ENCODE measurements at regions not wholly inside any gene's neighbourhood (a gene's known extent, or its start where the extent isn't known, plus 50 kb on each side); places are given as distances from the start of the nearest gene placed in this dataset.
"Not testable (repeated sequence)": the region's sequence is repeated elsewhere in the genome, so short reads cannot be mapped to it uniquely, and the experiment has no call there.

DNA sequence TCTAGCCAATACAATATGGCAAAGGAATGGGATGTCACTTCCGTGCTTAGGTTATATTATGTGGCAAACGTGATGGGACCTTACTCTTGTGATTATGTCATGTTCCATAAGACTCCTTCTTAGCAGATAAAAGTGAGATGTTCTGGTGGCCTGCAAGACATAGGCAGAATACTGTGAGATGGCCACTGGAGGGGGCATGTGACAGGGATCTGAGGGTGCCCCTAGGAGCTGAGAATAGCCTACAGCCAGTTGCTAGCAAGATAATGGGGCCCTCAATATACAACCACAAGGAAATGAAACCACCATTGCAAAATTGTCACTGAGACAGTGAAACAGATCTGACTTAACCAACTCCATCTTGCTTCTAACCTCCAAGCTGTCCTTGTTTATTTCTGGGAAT lies 151.4 kb upstream of the SSTR1 start:
- DNase-seq (ENCODE audit: low read depth in 3 of 3): no peak

GRCh38 chr14:38062223-38062622 lies 145.5 kb upstream of the SSTR1 start:
- DNase-seq (ENCODE audit: low read depth in 3 of 3): not testable (repeated sequence)

- DNase-seq (ENCODE audit: low read depth in 3 of 3): no peak
These were observed 143.9 kb upstream of the SSTR1 start for GRCh38 chr14:38063711-38064320.

GRCh38 chr14:38065106-38065762 lies 142.5 kb upstream of the SSTR1 start:
- DNase-seq (ENCODE audit: low read depth in 3 of 3): peak in 2 of 3 experiments; percentile 19 to 28

GRCh38 chr14:38070061-38070588 lies 137.6 kb upstream of the SSTR1 start:
- no peak for DNase-seq (ENCODE audit: low read depth in 3 of 3)

DNA sequence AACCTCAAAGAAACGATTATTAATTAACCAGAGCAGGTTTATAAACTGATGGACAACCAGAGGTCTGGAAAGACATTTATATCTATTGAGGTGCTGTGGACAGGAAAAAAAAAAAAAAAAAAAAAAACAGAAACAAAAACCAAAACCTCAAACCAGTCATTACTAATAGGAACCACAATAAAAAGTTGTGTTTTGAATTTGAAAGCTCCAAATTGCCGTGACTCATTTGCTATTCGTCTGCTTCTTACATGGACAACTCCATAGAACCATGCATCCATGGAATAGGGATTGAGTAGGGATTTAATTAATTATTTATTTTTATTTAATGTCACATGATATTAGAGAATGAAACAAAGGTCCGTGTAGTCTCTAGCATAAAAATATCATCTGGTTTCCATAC lies 134.1 kb upstream of the SSTR1 start:
- DNase-seq (ENCODE audit: low read depth in 3 of 3): no peak

DNA sequence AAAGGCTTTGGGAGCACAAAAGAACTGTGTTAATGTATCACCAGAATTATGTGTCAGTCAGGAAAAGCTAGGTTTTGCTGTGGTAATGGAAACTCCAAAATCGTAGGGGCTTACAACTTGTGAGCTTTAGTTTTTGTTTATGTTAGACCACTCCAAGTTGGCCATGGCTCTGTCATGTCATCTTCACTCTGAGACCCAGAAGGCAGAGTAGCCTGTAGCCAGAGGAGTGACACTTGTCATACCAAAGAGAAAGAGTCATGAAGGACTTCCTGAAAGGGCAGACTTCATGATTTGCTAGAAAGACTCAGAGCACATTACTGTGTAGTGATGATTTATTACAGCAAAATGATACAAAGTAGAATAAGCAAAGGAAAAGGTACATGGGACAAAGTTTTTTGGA lies 133.6 kb upstream of the SSTR1 start:
- DNase-seq (ENCODE audit: low read depth in 3 of 3): no peak

GRCh38 chr14:38074754-38075153 lies 132.9 kb upstream of the SSTR1 start:
- no peak for DNase-seq (ENCODE audit: low read depth in 3 of 3)

GRCh38 chr14:38078393-38078792 lies 129.3 kb upstream of the SSTR1 start:
- DNase-seq (ENCODE audit: low read depth in 3 of 3): peak in 1 of 3 experiments; percentile 35

GRCh38 chr14:38079268-38079667 lies 128.4 kb upstream of the SSTR1 start:
- DNase-seq (ENCODE audit: low read depth in 3 of 3): no peak

GRCh38 chr14:38079886-38080285 lies 127.8 kb upstream of the SSTR1 start:
- DNase-seq (ENCODE audit: low read depth in 3 of 3): no peak

DNA sequence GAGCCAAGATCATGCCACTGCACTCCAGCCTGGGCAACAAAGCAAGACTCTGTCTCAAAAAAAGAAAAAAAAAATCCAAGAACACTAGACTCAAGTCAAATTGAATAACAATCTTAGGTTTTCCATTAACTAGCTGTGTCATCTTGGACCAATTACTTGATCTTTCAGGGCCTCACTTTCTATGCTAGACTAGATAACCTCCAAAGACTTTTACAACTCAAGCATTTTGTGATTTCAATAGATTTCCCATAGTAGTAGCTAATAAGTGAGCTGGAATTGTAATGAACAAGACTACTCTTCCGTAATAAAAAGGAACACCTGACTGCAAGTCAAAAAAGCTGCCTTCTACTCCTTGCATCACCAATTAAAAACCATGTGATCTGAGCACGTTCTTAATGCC lies 127.0 kb upstream of the SSTR1 start:
- DNase-seq (ENCODE audit: low read depth in 3 of 3): no peak

GRCh38 chr14:38083039-38083438 lies 124.7 kb upstream of the SSTR1 start:
- DNase-seq (ENCODE audit: low read depth in 3 of 3): no peak

- DNase-seq (ENCODE audit: low read depth in 3 of 3): no peak
These were observed 118.6 kb upstream of the SSTR1 start for GRCh38 chr14:38089123-38089522.

- no peak for DNase-seq (ENCODE audit: low read depth in 3 of 3)
These were observed 117.2 kb upstream of the SSTR1 start for GRCh38 chr14:38090506-38090905.

GRCh38 chr14:38098074-38098836 lies 109.4 kb upstream of the SSTR1 start:
- no peak for DNase-seq (ENCODE audit: low read depth in 3 of 3)

- DNase-seq (ENCODE audit: low read depth in 3 of 3): no peak
These were observed 106.0 kb upstream of the SSTR1 start for GRCh38 chr14:38101679-38102078.

GRCh38 chr14:38103542-38104225 lies 104.0 kb upstream of the SSTR1 start:
- no peak for DNase-seq (ENCODE audit: low read depth in 3 of 3)

GRCh38 chr14:38105106-38105702 lies 102.5 kb upstream of the SSTR1 start:
- no peak for DNase-seq (ENCODE audit: low read depth in 3 of 3)

GRCh38 chr14:38107216-38107631 lies 100.5 kb upstream of the SSTR1 start:
- no peak for DNase-seq (ENCODE audit: low read depth in 3 of 3)

- DNase-seq (ENCODE audit: low read depth in 3 of 3): no peak
These were observed 99.0 kb upstream of the SSTR1 start for GRCh38 chr14:38108681-38109080.

DNA sequence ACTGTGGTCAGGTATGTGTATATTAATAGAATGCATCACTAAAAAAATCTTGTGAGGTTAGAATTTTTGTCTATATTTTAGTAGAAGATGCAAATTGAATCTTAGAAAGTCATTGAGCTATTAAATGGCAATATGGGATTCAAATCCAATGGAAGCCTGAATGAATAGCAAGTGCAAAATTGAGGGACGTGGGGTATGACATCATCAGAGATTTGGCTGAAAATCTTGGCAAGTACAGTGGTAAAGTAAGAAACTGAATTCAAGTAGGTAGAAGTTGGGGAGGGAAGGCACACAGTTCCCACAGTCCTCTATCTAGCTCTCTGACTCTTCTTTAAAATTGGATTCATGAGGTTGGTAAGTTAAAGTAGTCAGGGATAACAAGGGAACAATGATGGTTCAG lies 97.4 kb upstream of the SSTR1 start:
- no peak for DNase-seq (ENCODE audit: low read depth in 3 of 3)
